MCF 10A (cell line): ENCODE measurements at regions not wholly inside any gene's neighbourhood (a gene's known extent, or its start where the extent isn't known, plus 50 kb on each side); places are given as distances from the start of the nearest gene placed in this dataset.

ENCODE experiments used
- BruUV-seq: library from RNA; stranded (reverse); fragments of 400-500 nt; replicated peaks from 2 replicates; lab custom pipeline; 2021; lab: Mats Ljungman, UMichigan
- CTCF ChIA-PET: fragments of 300-600 bp; sonication (Branson Sonifier 250); formaldehyde crosslinking; extraction: SDS; loops from one replicate; lab custom pipeline; 2021; ENCODE audit warnings: antibody characterized with exemption, inconsistent platforms; lab: Yijun Ruan, JAX
- POLR2A ChIA-PET: fragments of 300-600, 350-650 bp; sonication (Branson Sonifier 250); formaldehyde crosslinking; extraction: SDS; loops from one replicate; lab custom pipeline; 2020; ENCODE audit warnings: antibody characterized with exemption, inconsistent platforms; lab: Yijun Ruan, JAX
- DNase-seq: peaks from one replicate; pipeline ENCODE4 v3.0.0-alpha.2; 2018; ENCODE audit not compliant: unreplicated experiment
- H3K27ac Mint-ChIP-seq: one replicate; pipeline ENCODE4 v1.8.0; 2022; ENCODE audit warnings: mild to moderate bottlenecking, low read depth, mixed read lengths; ENCODE audit not compliant: unreplicated experiment
- H3K27me3 Mint-ChIP-seq: one replicate; pipeline ENCODE4 v1.8.0; 2022; ENCODE audit warnings: mixed read lengths; ENCODE audit not compliant: insufficient read depth, unreplicated experiment
- H3K36me3 Mint-ChIP-seq: one replicate; pipeline ENCODE4 v1.8.0; 2022; ENCODE audit warnings: mild to moderate bottlenecking, moderate library complexity, mixed read lengths; ENCODE audit not compliant: insufficient read depth, unreplicated experiment
- H3K4me1 Mint-ChIP-seq: one replicate; pipeline ENCODE4 v1.8.0; 2022; ENCODE audit warnings: mixed read lengths; ENCODE audit not compliant: insufficient read depth, unreplicated experiment
- H3K4me3 Mint-ChIP-seq: one replicate; pipeline ENCODE4 v1.8.0; 2022; ENCODE audit warnings: mild to moderate bottlenecking, moderate library complexity, mixed read lengths; ENCODE audit not compliant: unreplicated experiment
- H3K9me3 Mint-ChIP-seq: one replicate; pipeline ENCODE4 v1.8.0; 2022; ENCODE audit warnings: mixed read lengths; ENCODE audit not compliant: unreplicated experiment
- CTCF ChIP-seq: fragments of 200-600 bp; IDR thresholded peaks from one replicate; pipeline ENCODE4 v1.8.0; 2022; ENCODE audit warnings: antibody characterized with exemption, mild to moderate bottlenecking; ENCODE audit not compliant: unreplicated experiment
- intact Hi-C: fragments of 100-400 bp; cut with micrococcal nuclease; formaldehyde crosslinking; loops from 2 replicates; pipeline ENCODE4 v1.14.1; 2022

DNA sequence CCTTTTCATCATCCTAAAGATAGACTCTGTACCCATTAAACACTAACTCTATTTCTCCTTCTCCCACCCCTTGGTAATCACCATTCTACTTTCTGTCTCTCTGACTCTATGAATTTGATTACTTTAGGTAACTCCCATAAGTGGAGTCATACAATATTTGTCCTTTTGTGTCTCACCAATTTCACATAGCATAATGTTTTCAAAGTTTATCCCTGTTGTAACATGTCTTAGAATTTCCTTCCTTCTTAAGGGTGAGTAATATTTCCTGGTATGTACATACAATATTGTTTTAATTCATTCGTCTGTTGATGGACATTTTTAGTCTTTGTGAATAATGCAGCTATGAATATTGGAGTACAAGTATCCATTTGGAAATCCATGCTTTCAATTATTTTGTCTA is 50.9 kb upstream of the CDCA7L start:
- ChIA-PET POLR2A (interaction anchor here (0.6 to 2.7 kb wide), 6 partner anchors 51 to 417 kb away, joined by 3 to 29 read pairs (median 5); partner anchors contain the start of gene CDCA7L), CTCF (interaction anchor here (0.6 to 1.0 kb wide), 4 partner anchors 56 to 1141 kb away, joined by 3 to 5 read pairs (median 3); no protein-coding TSS in a partner anchor)
- H3K27ac Mint-ChIP-seq: peak overlapping the region; percentile 0
- no TSS peak for BruUV-seq
- peaks cover 6% of the 10 kb centered on the region for H3K4me1 Mint-ChIP-seq
- no peak for TF ChIP-seq CTCF
- intact Hi-C loops: no loop called here
- no peaks in the 10 kb centered on the region for H3K27me3 Mint-ChIP-seq
- DNase-seq: peak; percentile 44
- H3K9me3 Mint-ChIP-seq: no peaks in the 10 kb centered on the region
- H3K36me3 Mint-ChIP-seq: no peaks in the 10 kb centered on the region
- H3K4me3 Mint-ChIP-seq: no peak overlapping the region
